Fibroblast of skin of right biceps (primary cell): ENCODE measurements at regions not wholly inside any gene's neighbourhood (a gene's known extent, or its start where the extent isn't known, plus 50 kb on each side); places are given as distances from the start of the nearest gene placed in this dataset.
"Not testable (repeated sequence)": the region's sequence is repeated elsewhere in the genome, so short reads cannot be mapped to it uniquely, and the experiment has no call there.

Experiments
- DNase-seq: peaks from one replicate; pipeline ENCODE4 v3.0.0-alpha.2; 2013

DNA sequence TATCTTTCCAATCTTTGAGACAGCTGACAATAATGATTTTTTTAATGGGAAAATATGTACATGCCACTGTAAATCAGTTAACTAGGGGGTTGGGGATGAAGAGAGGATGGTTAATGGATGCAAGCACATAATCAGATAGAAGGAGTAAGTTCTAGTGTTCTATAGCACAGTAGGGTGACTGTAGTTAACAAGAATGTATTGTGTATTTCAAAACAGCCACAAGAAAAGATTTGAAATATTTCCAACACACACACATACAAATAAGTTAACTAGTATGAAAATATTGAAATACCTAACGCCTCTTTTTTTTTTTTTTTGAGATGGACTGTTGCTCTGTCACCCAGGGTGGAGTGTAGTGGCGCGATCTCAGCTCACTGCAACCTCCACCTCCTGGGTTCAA is 153.4 kb upstream of the SALL4 start:
- peak; percentile 79 for DNase-seq

DNA sequence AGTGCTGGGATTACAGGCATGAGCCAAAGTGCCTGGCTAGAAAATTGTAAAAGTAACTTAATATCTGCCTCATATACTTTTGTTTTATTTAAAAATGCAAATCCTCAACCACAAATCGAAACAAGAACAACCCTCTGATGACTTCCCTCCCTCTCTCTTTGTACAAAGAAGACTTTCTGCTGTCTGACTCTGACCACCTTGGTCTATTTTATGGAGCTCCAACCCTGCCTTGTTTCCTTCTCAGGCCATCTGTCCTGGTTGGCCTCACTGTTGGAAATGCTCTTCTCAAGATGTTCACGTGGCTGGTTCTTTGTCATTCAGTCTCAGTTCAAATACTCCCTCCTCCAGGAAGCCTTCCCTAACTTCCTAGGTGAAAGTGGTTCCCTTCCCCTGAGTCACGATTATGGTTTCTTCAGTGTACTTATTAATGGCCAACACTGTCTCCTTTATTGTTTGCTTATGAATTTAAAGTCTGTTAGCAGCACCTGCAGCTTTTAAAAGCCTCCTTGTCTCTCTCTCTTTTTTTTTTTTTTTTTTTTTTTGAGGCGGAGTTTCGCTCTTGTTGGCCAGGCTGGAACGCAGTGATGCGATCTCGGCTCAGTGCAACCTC is 151.5 kb upstream of the SALL4 start:
- no peak for DNase-seq

DNA sequence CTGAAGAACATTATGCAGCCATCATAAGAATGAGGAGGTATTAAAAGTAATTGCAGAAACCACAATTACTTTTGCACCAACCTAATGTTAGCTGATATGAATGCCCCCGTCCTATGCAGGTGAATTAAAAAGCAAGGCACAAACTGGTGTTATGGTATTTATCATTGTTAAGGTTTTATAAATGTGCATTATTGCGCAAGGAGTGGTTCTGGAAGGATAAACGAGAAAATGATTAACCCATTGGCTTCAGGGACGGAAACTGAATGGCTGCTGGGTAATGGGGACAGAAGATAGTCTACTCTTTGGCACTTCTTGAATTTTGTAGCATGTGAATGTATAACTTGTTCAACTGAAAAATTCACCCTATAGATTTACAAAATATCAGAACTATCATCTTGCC is 148.6 kb upstream of the SALL4 start:
- DNase-seq, result no peak

DNA sequence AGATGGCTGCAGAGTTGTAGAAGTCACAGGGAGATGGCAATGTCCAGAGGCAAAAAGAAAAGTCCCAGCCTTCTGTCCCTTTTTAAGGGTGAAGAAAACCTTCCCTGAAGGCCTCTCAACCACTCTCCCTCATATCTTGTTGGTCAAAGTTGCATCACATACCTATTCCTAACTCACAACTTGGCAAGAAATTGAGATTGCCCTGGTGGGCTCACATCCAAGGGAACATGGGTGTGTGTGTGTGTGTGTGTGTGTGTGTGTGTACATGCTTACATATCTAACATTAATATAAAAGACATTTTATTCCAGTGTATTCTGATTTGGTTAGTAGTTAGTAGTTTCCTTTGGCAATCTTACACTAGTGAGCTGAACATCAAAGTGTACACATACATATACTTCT is 144.3 kb upstream of the SALL4 start:
- peak; percentile 48 for DNase-seq

DNA sequence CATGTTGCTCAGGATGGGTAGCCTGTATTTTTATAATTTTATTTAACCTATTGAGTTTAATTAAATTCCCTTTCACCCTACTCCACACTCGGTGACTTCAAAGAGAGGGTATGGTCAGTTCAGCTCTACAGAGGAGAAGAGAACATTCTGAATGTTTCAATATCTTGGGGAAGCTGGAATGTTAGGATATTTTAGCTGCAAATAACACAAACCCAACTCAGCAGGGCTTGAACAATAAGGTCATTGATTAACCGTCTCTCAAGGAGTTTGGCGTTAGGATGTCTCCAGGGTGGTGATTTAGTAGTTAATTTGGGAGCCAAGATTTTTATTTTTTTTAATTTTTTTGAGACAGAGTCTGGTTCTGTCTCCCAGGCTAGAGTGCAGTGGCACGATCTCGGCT is 143.6 kb upstream of the SALL4 start:
- DNase-seq, result no peak

DNA sequence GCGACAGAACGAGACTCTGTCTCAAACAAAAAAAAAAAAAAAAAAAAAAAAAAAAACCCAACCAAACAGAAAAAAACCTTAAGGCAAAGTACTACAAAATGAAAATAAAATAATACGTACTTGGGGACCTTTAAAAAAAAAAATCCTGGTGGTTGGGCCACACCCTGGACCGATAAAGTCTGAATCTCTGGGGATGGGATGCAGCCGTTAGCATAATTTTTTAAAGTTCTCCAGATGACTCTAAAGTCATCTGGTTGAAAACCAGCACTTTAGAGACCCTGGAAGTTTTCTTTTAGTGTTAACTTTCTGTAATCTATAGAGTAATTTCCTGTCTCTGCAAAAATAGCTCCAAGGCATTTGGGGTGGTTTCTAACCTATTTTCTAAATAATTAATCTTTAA is 142.9 kb upstream of the SALL4 start:
- no peak for DNase-seq

DNA sequence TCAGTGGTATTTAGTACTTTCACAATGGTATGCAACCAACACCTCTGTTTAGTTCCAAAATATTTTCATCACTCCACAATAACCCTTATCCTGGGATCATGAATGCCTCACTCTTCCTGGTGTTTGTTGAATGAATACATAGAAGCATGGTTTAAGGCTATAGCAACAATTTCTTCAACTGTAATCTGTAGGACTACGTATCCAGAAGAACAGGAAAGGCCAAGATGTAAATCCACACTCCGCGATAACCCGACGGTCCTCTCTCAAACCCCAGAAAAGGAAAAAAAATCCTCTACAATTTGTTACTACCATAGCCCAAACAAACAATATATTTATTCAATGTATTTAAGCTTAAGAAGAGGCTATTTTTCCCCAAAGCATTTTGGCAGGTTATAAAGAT is 141.4 kb upstream of the SALL4 start:
- DNase-seq, result no peak

DNA sequence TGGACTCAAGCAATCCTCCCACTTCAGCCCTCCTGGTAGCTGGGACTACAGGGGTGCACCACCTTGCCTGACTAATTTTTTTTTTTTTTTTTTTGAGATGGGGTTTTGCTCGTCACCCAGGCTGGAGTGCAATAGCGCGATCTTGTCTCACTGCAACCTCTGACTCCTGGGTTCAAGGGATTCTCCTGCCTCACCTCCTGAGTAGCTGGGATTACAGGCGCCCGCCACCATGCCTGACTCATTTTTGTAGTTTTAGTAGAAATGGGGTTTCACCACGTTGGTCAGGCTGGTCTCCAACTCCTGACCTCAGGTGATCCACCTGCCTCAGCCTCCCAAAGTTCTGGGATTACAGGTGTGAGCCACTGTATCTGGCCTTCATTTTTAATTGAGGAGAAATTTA is 141.0 kb upstream of the SALL4 start:
- DNase-seq, result not testable (repeated sequence)

DNA sequence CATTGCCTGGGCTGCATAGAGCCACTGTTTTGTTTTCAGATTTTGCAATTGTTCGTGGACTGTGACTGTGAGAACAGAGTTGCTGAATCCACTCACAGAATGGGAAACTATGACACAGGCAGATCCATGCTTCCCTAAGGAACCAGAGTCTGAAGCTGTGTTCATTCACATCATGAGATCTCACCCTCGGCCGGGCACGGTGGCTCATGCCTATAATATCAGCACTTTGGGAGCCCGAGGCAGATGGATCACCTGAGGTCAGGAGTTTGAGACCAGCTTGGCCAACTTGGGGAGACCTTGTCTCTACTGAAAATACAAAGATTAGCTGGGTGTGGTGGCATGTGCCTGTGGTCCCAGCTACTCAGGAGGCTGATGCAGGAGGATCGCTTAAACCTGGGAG is 139.2 kb upstream of the SALL4 start:
- DNase-seq, result no peak

DNA sequence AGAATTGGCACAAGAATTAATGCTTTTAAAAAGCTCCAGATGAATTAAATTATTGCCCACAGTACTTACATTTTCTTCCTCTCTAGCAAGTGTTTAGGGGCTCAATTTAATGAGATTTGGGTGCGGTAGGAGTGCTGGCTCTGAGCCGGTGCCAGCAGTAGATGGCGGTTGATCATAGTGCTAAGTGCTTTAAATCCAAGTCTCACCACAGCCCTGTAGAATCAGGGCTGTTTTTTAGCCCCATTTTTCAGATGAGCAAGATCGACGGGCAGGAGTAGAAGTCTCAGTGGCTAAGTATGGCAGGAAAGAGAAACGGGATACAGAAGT is 136.9 kb upstream of the SALL4 start:
- DNase-seq, result no peak

DNA sequence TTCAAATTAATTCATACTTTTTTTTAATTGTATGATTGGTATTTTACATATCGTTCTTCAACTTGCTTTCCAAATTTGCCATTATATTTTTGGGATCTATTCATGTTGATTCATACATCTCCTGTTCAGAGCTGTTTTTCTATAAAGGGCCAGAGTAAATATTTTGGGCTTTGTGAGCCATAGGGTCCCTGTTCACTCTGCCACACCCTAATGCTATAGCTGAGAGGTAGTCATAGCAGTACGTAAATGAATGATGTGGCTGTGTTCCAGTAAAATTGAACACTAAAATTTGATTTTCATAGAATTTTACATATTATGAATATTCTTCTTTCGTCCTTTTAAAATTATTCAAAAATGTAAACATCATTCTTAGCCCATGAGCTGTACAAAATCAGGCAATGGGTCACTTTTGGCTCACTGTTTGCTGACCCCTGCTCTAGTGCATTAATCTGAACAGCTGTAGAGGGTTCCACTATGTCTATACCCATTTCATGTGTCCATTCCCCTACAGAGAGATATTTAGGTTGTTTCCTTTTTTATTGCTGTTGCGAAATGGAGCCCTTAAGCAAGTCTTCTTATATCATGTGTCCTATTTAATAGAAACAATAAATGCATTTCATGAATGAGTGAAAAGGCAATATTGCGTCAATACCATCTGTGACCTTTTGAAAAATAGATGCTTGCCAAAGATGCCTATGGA is 136.4 kb upstream of the SALL4 start:
- no peak for DNase-seq

DNA sequence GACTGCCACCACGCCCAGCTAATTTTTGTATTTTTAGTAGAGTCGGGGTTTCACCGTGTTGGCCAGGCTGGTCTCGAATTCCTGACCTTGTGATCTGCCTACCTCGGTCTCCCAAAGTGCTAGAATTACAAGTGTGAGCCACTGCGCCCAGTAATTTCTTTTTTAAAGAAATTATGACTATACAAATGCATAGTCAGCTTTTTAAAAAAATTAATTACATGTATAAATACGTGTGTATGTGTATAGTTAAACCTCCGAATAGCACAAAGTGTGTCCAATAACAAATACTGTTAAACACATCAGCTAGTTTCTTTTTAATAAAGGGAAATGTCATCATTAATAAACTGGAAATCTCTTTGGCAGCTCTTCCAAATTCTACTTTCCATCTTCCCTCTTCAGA is 135.5 kb upstream of the SALL4 start:
- DNase-seq, result no peak

DNA sequence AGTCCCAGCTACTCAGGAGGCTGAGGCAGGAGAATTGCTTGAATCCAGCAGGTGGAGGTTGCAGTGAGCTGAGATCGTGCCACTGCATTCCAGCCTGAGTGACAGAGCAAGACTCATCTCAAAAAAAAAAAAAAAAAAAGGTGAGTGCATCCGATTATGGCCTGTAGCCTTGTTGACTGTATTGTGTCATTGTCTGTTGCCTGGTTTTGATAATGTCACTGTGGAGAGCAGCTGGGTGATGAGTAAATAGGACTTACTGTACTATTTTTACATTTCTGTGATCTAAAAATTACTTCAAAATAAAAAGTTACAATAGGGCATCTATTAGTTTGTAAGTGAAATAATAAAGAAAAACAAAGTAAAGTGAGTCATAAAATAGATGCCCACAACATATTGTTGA is 134.1 kb upstream of the SALL4 start:
- DNase-seq, result no peak

DNA sequence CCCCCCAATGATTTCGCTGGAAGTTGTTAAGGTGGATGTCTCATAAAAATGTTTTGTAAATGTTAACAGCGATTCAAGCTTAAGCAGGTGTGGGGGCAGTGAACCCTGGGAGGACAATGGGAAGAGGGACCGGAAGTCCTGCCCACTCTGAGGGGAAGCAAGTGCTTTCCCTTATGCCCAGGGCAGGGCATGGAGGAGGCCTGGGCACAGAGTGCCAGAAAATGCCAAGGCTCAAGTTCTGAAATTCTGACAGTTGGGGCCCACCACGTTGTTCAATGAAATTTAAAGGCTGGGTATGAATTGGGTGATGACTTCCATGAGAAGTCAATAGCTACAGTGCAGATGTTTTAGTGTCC is 132.7 kb upstream of the SALL4 start:
- DNase-seq, result no peak

DNA sequence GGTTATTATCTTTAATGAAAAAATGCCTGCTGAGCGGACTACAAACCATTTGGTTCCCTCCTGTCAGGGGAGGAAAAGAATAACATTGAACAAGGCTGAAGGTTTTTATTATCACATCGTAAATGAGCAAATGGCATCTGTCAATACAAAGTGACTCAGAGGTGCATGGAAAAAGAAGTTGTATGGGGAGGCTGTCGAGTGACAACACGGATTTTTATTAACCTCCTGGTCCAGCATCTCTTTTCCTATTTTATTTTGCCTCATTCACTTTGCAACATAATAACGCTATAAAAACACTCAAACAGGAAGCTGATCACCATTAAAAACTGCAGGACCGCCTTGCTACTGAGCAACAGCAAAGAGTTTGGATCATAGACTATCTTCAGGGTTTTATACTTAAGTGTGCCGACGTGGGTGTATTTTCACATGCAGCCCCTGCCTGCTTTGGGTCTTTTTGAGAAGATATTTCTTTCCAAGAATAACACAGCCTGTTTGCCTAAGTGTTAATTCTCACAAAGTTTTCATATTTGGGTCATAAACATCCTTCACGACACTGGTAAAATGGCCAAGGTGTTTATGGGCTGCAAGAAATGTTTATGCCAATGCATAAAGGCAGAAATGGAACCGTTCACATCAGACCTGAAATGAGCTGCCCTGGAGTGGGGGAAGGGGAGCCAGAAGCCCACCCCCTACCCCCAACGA is 132.1 kb upstream of the SALL4 start:
- DNase-seq, result no peak

DNA sequence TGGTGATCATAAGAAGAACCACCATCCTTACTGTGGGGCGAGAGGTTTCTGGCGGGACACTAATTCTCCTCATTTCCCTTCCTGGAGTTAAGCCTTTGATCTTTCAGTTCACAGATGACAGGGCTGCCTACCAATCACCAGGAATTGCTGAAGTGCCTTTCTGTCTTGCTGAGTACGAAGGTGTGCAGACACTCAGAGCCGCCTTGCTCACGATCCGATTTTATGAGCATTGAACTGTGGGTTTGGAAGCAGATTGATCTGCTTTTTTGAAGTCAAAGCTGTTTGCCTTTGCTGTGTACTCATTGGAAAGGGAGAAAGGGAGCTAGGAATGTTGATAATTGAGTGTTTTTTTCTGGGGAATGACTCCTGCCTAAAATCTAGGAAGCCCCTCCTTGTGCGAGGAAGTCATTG is 129.1 kb upstream of the SALL4 start:
- no peak for DNase-seq

DNA sequence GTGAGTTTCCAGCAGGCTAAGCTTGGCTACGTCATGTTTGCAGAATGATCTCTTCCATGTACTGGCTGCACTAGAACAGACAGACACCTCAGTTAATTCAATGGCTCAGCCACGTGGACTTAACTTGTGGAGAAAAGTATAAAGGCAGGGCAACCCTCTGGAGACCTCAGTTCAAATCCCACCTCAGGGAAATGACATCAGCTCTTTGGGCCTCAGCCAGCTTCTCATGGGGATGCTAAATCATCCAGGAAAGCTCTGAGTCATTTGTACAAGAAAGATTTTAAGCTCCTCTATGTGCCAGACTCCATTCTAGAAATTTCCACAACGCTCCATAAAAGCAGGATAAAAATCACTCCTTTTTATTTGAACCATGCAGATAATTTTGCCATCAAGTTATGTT is 128.5 kb upstream of the SALL4 start:
- peak; percentile 92 for DNase-seq

DNA sequence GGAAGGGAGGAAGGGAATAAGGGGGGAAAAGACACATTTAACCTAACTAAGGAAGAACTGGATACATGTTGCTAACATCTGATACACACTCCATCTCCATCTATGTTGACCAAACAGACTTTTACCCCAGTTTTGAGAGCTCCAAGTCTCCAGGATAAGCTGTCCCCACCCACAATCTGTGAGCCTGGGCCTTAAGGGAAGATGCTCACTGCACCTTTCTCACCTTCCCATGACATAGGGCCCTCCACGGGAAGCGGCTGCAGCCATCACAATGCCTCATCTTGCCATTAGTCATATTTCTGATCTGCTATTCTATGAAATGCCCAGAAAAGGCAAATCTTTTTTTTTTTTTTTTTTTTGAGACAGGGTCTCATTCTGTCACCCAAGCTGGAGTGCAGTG is 126.6 kb upstream of the SALL4 start:
- no peak for DNase-seq

DNA sequence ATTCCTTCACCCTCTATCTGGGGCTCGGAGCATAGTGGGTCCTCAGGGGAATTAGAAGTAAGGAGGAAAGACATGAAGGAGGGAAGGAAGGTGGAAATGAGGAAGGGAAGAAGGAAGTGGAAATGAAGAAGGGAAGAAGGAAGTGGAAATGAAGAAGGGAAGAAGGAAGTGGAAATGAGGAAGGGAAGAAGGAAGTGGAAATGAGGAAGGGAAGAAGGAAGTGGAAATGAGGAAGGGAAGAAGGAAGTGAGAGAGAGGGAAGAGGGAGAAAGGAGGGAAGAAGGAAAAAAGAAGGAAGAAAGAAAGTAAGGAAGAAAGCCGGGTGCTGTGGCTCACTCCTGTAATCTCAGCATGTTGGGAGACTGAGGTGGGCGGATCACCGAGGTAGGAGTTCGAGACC is 125.6 kb upstream of the SALL4 start:
- not testable (repeated sequence) for DNase-seq

DNA sequence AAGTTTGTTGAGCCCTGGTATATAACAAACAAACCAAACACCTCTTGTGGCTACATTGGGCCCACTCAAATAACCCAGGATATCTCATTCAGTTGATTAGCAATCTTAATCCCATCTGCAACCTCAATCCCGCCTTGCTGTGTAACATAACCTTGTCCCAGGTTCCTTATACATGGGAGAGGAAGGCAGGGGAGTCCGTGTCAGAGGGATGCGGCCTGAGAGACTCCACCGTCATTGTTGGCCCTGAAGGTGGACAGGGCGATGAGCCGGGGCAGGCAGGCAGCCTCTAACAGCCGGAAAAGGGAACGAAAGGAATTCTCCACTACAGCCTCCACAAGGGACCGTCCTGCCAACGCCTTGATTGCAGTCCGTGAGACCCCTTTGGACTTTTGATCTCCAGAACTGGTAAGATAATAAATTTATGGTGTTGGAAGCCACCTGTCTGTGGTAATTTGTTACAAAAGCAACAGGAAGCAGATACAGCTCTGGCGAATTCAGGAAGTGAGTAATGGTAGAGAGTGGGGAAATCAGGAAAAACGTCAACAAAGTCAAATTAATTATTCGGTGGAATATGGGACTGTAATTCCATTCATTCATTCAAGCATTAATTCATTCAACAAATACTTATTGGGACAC is 124.5 kb upstream of the SALL4 start:
- no peak for DNase-seq

DNA sequence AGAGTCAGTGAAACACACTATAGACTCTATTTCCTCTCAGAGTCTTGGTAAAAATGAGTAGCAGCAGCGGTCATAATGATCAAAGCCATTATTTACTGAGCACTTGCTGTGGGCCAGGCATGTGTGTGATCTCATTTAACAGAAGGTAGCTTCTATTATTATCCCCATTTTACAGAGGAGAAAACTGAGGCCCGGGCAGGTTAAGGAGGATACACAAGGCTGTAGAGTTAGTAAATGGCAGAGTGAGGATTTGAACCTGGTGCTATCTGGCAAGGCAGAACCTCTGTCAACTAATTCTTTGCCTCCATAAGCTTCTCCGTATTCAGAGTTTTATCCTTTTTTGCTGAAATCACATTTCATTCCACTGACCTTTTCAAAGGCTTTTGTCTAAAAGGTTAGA is 122.2 kb upstream of the SALL4 start:
- no peak for DNase-seq

DNA sequence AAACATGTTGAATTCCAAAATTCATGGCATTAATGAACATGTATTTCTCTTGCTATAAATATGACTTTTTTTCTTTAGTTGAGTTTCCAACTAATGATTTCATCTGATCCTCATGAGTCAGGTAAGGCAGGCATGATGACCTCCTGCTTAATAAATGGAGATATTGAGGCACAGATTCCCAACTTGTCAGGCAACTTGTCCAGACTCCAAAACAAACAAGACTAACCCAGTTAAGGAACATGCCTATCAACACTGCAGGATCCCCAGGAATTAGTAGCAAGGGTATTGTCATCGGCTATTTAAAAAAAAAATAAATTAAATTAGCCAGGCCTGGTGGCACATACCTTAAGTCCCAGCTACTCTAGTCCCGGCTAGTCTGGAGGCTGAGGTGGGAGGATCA is 121.3 kb upstream of the SALL4 start:
- no peak for DNase-seq

DNA sequence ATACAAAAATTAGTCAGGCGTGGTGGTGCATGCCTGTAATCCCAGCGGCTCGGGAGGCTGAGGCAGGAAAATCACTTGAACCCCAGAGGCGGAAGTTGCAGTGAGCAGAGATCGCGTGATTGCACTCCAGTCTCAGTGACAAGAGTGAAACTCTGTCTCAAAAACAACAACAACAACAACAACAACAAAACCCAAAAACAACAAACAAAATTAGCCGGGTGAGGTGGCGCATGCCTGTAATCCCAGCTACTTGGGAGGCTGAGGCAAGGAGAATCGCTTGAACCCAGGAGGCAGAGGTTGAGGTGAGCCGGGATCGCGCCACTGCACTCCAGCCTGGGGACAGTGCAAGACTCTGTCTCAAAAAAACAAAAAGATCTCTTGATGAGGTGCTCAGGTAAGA is 120.5 kb upstream of the SALL4 start:
- not testable (repeated sequence) for DNase-seq

DNA sequence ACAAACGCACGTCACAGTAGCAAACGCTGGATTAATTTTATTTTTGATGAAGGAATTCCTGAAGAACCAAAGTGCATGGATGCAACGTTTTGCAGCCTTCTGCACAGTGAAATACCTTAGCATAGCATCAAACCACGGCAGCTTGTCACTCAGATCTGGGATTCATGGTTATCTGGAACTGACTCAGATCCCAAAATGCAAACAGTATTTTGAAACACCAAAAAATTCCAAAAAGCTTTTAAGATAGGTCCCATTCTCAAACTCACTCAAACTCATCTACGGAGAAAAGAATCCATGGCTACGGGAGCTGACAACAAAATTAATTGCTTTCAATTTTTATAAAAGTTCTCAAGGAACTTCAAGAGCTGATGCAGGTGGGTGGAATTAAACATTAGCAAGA is 116.2 kb upstream of the SALL4 start:
- DNase-seq, result peak; percentile 23
